GDM1 (cell line): ENCODE measurements at regions not wholly inside any gene's neighbourhood (a gene's known extent, or its start where the extent isn't known, plus 50 kb on each side); places are given as distances from the start of the nearest gene placed in this dataset.

Experiments
- DNase-seq: peaks from one replicate; lab custom pipeline; 2025; lab: John Stamatoyannopoulos, UW

- DNase-seq = no peak
Measured at GRCh38 chr10:10910634-10911033, 107.0 kb upstream of the CELF2 start.

- no peak for DNase-seq
Measured at GRCh38 chr10:10911035-10911434, 106.6 kb upstream of the CELF2 start.

- DNase-seq = no peak
Measured at GRCh38 chr10:10911471-10911921, 106.2 kb upstream of the CELF2 start.

GRCh38 chr10:10914144-10914543 is 103.5 kb upstream of the CELF2 start:
- DNase-seq = no peak

- DNase-seq = no peak
Measured at GRCh38 chr10:10915215-10915614, 102.5 kb upstream of the CELF2 start.

GRCh38 chr10:10917031-10917430 is 100.6 kb upstream of the CELF2 start:
- DNase-seq = no peak

GRCh38 chr10:10919976-10920375 is 97.7 kb upstream of the CELF2 start:
- DNase-seq = no peak

- DNase-seq = no peak
Measured at GRCh38 chr10:10921826-10922461, 95.7 kb upstream of the CELF2 start.

- no peak for DNase-seq
Measured at GRCh38 chr10:10923029-10923651, 94.5 kb upstream of the CELF2 start.

GRCh38 chr10:10925667-10926066 is 92.0 kb upstream of the CELF2 start:
- no peak for DNase-seq

- no peak for DNase-seq
Measured at GRCh38 chr10:10927608-10928007, 90.1 kb upstream of the CELF2 start.

GRCh38 chr10:10930979-10931743 is 86.5 kb upstream of the CELF2 start:
- DNase-seq = no peak

- DNase-seq = no peak
Measured at GRCh38 chr10:10935032-10935431, 82.6 kb upstream of the CELF2 start.

- no peak for DNase-seq
Measured at GRCh38 chr10:10938676-10939075, 79.0 kb upstream of the CELF2 start.

GRCh38 chr10:10941127-10941730 is 76.4 kb upstream of the CELF2 start:
- DNase-seq = no peak

- DNase-seq = no peak
Measured at GRCh38 chr10:10942441-10942840, 75.2 kb upstream of the CELF2 start.

- no peak for DNase-seq
Measured at GRCh38 chr10:10946081-10946480, 71.6 kb upstream of the CELF2 start.

GRCh38 chr10:10946801-10947200 is 70.9 kb upstream of the CELF2 start:
- no peak for DNase-seq

GRCh38 chr10:10951675-10952074 is 66.0 kb upstream of the CELF2 start:
- no peak for DNase-seq

GRCh38 chr10:10952800-10953199 is 64.9 kb upstream of the CELF2 start:
- no peak for DNase-seq

GRCh38 chr10:10956681-10957542 is 60.8 kb upstream of the CELF2 start:
- DNase-seq = no peak

GRCh38 chr10:10958041-10958440 is 59.6 kb upstream of the CELF2 start:
- DNase-seq = no peak
